Sigmoid colon (tissue), 4 donors: ENCODE measurements at regions not wholly inside any gene's neighbourhood (a gene's known extent, or its start where the extent isn't known, plus 50 kb on each side); places are given as distances from the start of the nearest gene placed in this dataset.

ENCODE experiments used
- CTCF ChIP-seq, 4 experiments: fragments of 450-650 bp in 3 of 4; fragments of 200-600 bp in 1 of 4; IDR thresholded peaks; one replicate each; pipeline ENCODE4 v1.5.1; 2016 to 2019; ENCODE audit warnings: antibody characterized with exemption in 4 of 4, mild to moderate bottlenecking in 3 of 4, moderate library complexity in 2 of 4
- POLR2A ChIP-seq, 2 donors: fragments of 450-650 bp; IDR thresholded peaks; one replicate each; pipeline ENCODE4 v1.6.1; 2016; ENCODE audit warnings: antibody characterized with exemption in 2 of 2, mild to moderate bottlenecking in 2 of 2, moderate library complexity in 2 of 2
- POLR2AphosphoS5 ChIP-seq, 4 donors: sonication (generic); formaldehyde crosslinking; IDR thresholded peaks; one replicate each; pipeline ENCODE4 v1.6.1; 2017; ENCODE audit warnings: antibody characterized with exemption in 4 of 4

GRCh38 chr18:29062921-29063320, 886.0 kb upstream of the CDH2 start:
- TF ChIP-seq CTCF (IDR thresholded peaks at IDR 0.05): no peak
- TF ChIP-seq POLR2AphosphoS5 (IDR thresholded peaks at IDR 0.05): no peak
- no peak for TF ChIP-seq POLR2A (IDR thresholded peaks at IDR 0.05)
